ENCODE measurements at regions not wholly inside any gene's neighbourhood (a gene's known extent, or its start where the extent isn't known, plus 50 kb on each side); places are given as distances from the start of the nearest gene placed in this dataset.

GRCh38 chr6:150800674-150801314, 64.7 kb upstream of the MTHFD1L start:
- peak in 1 of 2 donors; percentile 18 for DNase-seq
- TF ChIP-seq POLR2A (IDR thresholded peaks at IDR 0.05) = no peak
- no peak overlapping the region for H3K4me3 ChIP-seq (replicated peaks in 1 of 3)
- no peaks in the 10 kb centered on the region for H3K36me3 ChIP-seq
- H3K27me3 ChIP-seq = no peaks in the 10 kb centered on the region
- no peaks in the 10 kb centered on the region for H3K9me3 ChIP-seq
- H3K4me1 ChIP-seq = peaks cover 7 to 13% of the 10 kb centered on the region in 2 donors
- WGBS, 2 donors = 35 to 43% methylated on average over 8 of the region's 8 CpGs
- H3K27ac ChIP-seq = no peak overlapping the region
- intact Hi-C loops (cut with DNase I) = no loop called here

- H3K9me3 ChIP-seq = no peaks in the 10 kb centered on the region
- WGBS, 2 donors = 72 to 97% methylated on average over 2 of the region's 2 CpGs
- no peaks in the 10 kb centered on the region for H3K27me3 ChIP-seq
- no peak overlapping the region for H3K4me3 ChIP-seq (replicated peaks in 1 of 3)
- no peak for DNase-seq
- no peaks in the 10 kb centered on the region for H3K36me3 ChIP-seq
- intact Hi-C loops (cut with DNase I) = no loop called here
- TF ChIP-seq CTCF (IDR thresholded peaks at IDR 0.05) (no peak), POLR2A (IDR thresholded peaks at IDR 0.05) (no peak)
- H3K27ac ChIP-seq = no peak overlapping the region
- no peaks in the 10 kb centered on the region for H3K4me1 ChIP-seq
Measured at GRCh38 chr6:150806790-150807189, 58.7 kb upstream of the MTHFD1L start.

- peaks cover 0 to 11% of the 10 kb centered on the region in 2 donors for H3K4me1 ChIP-seq
- no peaks in the 10 kb centered on the region for H3K27me3 ChIP-seq
- WGBS, 2 donors = 55 to 70% methylated on average over 9 of the region's 9 CpGs
- DNase-seq = no peak
- H3K36me3 ChIP-seq = no peaks in the 10 kb centered on the region
- TF ChIP-seq POLR2A (IDR thresholded peaks at IDR 0.05) = no peak
- no peak for TF ChIP-seq CTCF (IDR thresholded peaks at IDR 0.05)
- H3K9me3 ChIP-seq = no peaks in the 10 kb centered on the region
- no peak overlapping the region for H3K4me3 ChIP-seq (replicated peaks in 1 of 3)
- intact Hi-C loops (cut with DNase I) = loop anchor here (2.0 to 10.0 kb wide), 3 partner anchors 209 to 749 kb away; partner anchors contain the start of gene ULBP3
- H3K27ac ChIP-seq = no peak overlapping the region
Measured at GRCh38 chr6:150813319-150813992, 52.0 kb upstream of the MTHFD1L start.

- Histone ChIP-seq H3K9me3 (no peaks in the 10 kb centered on the region), H3K27me3 (no peaks in the 10 kb centered on the region), H3K36me3 (no peaks in the 10 kb centered on the region), H3K4me1 (peaks cover 0 to 11% of the 10 kb centered on the region in 2 donors), H3K27ac (no peak overlapping the region), H3K4me3 (replicated peaks in 1 of 3) (no peak overlapping the region)
- intact Hi-C loops (cut with DNase I) = loop anchor here (2.0 to 10.0 kb wide), 3 partner anchors 209 to 749 kb away; partner anchors contain the start of gene ULBP3
- no peak for DNase-seq
- TF ChIP-seq POLR2A (IDR thresholded peaks at IDR 0.05) = no peak
- TF ChIP-seq CTCF (IDR thresholded peaks at IDR 0.05) = no peak
- 74 to 86% methylated on average over 3 of the region's 3 CpGs for WGBS, 2 donors
Measured at GRCh38 chr6:150813993-150814359, 51.5 kb upstream of the MTHFD1L start.
